Gastrocnemius medialis (tissue), 4 donors: ENCODE measurements at regions not wholly inside any gene's neighbourhood (a gene's known extent, or its start where the extent isn't known, plus 50 kb on each side); places are given as distances from the start of the nearest gene placed in this dataset.
A peak's percentile ranks its signal among the peaks of the same experiment; 100 is the strongest.

Experiments used
- ATAC-seq, 2 donors: fragments of 150-250 bp; one replicate each; pipeline ENCODE4 v1.9.1; 2016
- DNase-seq, 2 donors: peaks; one replicate each; pipeline ENCODE4 v3.0.0-alpha.2; 2019
- H3K27ac ChIP-seq, 4 donors: fragments of 200-600 bp; sonication (generic); 1 replicate in 1 of 4; 2 replicates in 3 of 4; pipeline ENCODE4 v1.5.1; 2016 to 2018; ENCODE audit warnings: mild to moderate bottlenecking in 2 of 4, moderate library complexity in 1 of 4
- H3K27me3 ChIP-seq, 3 donors: fragments of 200-600 bp; sonication (generic) in 2 of 3; 1 replicate in 1 of 3; 2 replicates in 2 of 3; pipeline versions ENCODE4 v1.5.1 to v1.6.0; 2016 to 2019; ENCODE audit warnings: mild to moderate bottlenecking in 1 of 3, moderate library complexity in 1 of 3
- H3K36me3 ChIP-seq, 2 donors: fragments of 200-600 bp; sonication (generic) in 1 of 2; one replicate each; pipeline ENCODE4 v1.5.1; 2017 to 2018
- H3K4me1 ChIP-seq, 2 donors: fragments of 200-600 bp; sonication (generic) in 1 of 2; one replicate each; pipeline ENCODE4 v1.5.1; 2016 to 2017; ENCODE audit warnings: mild to moderate bottlenecking in 2 of 2
- H3K4me3 ChIP-seq, 4 donors: fragments of 200-600 bp; sonication (generic) in 3 of 4; 1 replicate in 1 of 4; 2 replicates in 3 of 4; pipeline ENCODE4 v1.5.1; 2016 to 2019; ENCODE audit warnings: mild to moderate bottlenecking in 2 of 4
- H3K9me3 ChIP-seq, 3 donors: fragments of 200-600 bp; sonication (generic) in 2 of 3; 1 replicate in 1 of 3; 2 replicates in 2 of 3; pipeline ENCODE4 v1.5.1; 2016 to 2019
- POLR2A ChIP-seq, 2 donors: fragments of 450-650 bp; IDR thresholded peaks; one replicate each; pipeline ENCODE4 v1.6.1; 2017; ENCODE audit warnings: antibody characterized with exemption in 2 of 2, mild to moderate bottlenecking in 2 of 2, moderate library complexity in 2 of 2
- in situ Hi-C, 4 donors: fragments of 200-750 bp; cut with MboI; loops; one replicate each; pipeline versions ENCODE4 v1.15.0 to v1.8.0; 2017; ENCODE audit warnings: low sequenced_read_pairs in 4 of 4
- intact Hi-C: fragments of 100-400 bp; cut with DNase I; formaldehyde crosslinking; loops from one replicate; pipeline ENCODE4 v1.15.1; 2023; ENCODE audit warnings: low total_unique reads
- TF ChIP-seq, protein P1 (sequence below), 5 experiments: fragments of 450-650 bp in 3 of 5; fragments of 200-600 bp in 2 of 5; sonication (generic) in 2 of 5; IDR thresholded peaks in 4 of 5; conservative IDR thresholded peaks in 1 of 5; 1 replicate in 4 of 5; 2 replicates in 1 of 5; pipeline ENCODE4 v1.5.1; 2016 to 2019; ENCODE audit warnings: antibody characterized with exemption in 5 of 5, mild to moderate bottlenecking in 3 of 5, moderate library complexity in 3 of 5

DNA sequence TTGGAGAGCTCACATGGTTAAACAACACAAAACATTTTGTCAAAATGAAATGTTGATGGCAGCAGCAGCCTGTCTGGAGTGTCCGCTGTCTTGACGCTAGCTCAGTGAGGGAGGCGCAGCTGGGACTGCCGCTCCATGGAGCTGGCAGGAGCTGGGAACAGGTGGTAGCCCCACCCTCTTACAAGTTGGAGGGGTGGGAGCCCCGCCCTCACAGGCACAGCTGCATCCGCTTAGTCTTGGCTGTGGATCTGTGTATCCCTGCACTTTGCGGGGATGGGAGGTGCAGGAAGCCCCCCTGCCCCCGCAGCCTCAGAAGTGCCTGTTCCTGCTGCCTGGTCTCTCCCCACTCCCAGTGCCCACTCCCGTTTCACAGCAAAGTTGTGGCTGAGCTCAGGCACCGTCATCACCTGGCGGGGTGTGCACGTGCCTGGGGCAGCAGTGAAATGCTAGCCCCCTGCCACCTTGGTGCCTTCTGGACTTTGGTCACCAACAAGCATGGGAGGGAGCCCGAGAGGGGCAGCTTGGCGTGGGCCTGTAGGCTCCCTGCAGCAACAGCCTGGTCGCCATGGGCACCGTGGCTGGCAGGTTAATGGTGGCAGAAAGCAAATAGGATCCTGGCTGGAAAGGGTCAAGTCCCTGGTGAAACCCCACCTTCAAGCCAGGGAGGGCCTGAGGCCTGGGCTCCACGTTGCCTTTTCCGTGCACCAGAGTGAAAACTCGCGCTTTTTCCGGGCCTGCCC, 53.8 kb upstream of the CADM2 start:
- peak; percentile 83 to 90 for ATAC-seq
- Histone ChIP-seq H3K9me3 (no peaks in the 10 kb centered on the region), H3K27ac (peak overlapping the region in 1 of 4 donors; percentile 37), H3K27me3 (no peaks in the 10 kb centered on the region), H3K4me3 (peak overlapping the region; percentile 15 to 47 (median 26)), H3K36me3 (no peaks in the 10 kb centered on the region), H3K4me1 (peaks cover 0 to 10% of the 10 kb centered on the region in 2 donors)
- in situ Hi-C loops (no loop called here), intact Hi-C loops (no loop called here)
- peak; percentile 33 to 72 for DNase-seq
- TF ChIP-seq, protein P1, sequence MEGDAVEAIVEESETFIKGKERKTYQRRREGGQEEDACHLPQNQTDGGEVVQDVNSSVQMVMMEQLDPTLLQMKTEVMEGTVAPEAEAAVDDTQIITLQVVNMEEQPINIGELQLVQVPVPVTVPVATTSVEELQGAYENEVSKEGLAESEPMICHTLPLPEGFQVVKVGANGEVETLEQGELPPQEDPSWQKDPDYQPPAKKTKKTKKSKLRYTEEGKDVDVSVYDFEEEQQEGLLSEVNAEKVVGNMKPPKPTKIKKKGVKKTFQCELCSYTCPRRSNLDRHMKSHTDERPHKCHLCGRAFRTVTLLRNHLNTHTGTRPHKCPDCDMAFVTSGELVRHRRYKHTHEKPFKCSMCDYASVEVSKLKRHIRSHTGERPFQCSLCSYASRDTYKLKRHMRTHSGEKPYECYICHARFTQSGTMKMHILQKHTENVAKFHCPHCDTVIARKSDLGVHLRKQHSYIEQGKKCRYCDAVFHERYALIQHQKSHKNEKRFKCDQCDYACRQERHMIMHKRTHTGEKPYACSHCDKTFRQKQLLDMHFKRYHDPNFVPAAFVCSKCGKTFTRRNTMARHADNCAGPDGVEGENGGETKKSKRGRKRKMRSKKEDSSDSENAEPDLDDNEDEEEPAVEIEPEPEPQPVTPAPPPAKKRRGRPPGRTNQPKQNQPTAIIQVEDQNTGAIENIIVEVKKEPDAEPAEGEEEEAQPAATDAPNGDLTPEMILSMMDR (IDR thresholded peaks at IDR 0.05 in 4 of 5, conservative IDR thresholded peaks at IDR 0.05 in 1 of 5), result no peak

DNA sequence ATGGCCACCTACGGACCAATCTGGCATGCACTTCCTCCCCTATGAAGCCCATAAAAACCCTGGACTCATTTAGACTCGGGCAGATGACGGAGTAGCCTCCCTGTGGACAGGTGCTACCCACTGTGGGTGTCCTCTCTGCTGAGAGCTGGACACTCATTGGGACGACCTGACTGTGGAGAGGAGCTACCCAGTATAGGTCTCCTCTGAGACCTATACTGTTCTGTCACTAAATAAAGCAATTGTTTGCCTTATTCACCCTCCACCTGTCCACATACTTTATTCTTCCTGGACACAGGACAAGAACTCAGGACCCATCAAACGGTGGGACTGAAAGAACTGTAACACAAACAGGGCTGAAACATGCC, 53.3 kb upstream of the CADM2 start:
- no peaks in the 10 kb centered on the region for H3K36me3 ChIP-seq
- peaks cover 0 to 10% of the 10 kb centered on the region in 2 donors for H3K4me1 ChIP-seq
- peak overlapping the region in 2 of 4 donors; percentile 20 to 32 for H3K4me3 ChIP-seq
- no peaks in the 10 kb centered on the region for H3K27me3 ChIP-seq
- DNase-seq (no peak), ATAC-seq (no peak)
- H3K27ac ChIP-seq, result no peak overlapping the region
- no peak for TF ChIP-seq POLR2A (IDR thresholded peaks at IDR 0.05)
- TF ChIP-seq, protein P1 (IDR thresholded peaks at IDR 0.05 in 4 of 5, conservative IDR thresholded peaks at IDR 0.05 in 1 of 5), result no peak
- in situ Hi-C loops (no loop called here), intact Hi-C loops (no loop called here)
- no peaks in the 10 kb centered on the region for H3K9me3 ChIP-seq

DNA sequence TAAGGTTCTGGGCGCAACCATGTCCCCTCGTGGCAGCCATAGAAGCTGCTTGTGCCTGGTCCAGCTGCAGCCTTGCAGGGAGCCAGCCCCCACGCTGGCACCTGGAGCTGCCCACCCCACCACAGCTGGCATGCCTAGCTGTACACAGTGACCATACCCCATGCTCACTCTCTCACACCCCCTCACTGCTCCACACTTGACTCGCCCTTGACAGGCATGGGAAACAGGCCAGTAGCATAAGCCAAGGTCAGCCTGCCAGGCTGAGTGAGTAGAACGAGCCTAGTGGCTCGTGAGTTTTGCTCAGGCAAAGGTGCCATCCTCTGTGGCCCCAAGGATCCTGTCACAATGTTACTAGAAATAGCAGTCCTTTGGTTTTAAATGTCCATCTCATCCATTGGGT, 52.7 kb upstream of the CADM2 start:
- no peaks in the 10 kb centered on the region for H3K9me3 ChIP-seq
- ATAC-seq (peak; percentile 37 to 43), DNase-seq (no peak)
- H3K27ac ChIP-seq, result no peak overlapping the region
- H3K27me3 ChIP-seq, result no peaks in the 10 kb centered on the region
- in situ Hi-C loops (no loop called here), intact Hi-C loops (no loop called here)
- no peak overlapping the region for H3K4me3 ChIP-seq
- H3K36me3 ChIP-seq, result no peaks in the 10 kb centered on the region
- TF ChIP-seq, protein P1 (IDR thresholded peaks at IDR 0.05 in 4 of 5, conservative IDR thresholded peaks at IDR 0.05 in 1 of 5), result no peak
- TF ChIP-seq POLR2A (IDR thresholded peaks at IDR 0.05), result no peak
- H3K4me1 ChIP-seq, result peaks cover 0 to 10% of the 10 kb centered on the region in 2 donors
